ENCODE measurements at regions not wholly inside any gene's neighbourhood (a gene's known extent, or its start where the extent isn't known, plus 50 kb on each side); places are given as distances from the start of the nearest gene placed in this dataset.
"Not testable (repeated sequence)": the region's sequence is repeated elsewhere in the genome, so short reads cannot be mapped to it uniquely, and the experiment has no call there.

- no peaks in the 10 kb centered on the region for H3K36me3 ChIP-seq (ENCODE audit: control insufficient read depth in 2 of 3, insufficient read depth in 3 of 3, low read length in 3 of 3)
- no peak overlapping the region for H3K27ac ChIP-seq (ENCODE audit: low read depth, low read length)
- Mint-ChIP-seq H3K4me1 (no peaks in the 10 kb centered on the region), H3K27ac (no peak overlapping the region), H3K27me3 (no peaks in the 10 kb centered on the region), H3K4me3 (no peak overlapping the region), H3K36me3 (peaks cover 0 to 1% (median 0%) of the 10 kb centered on the region in 5 donors), H3K9me3 (peaks cover 0 to 19% (median 1%) of the 10 kb centered on the region in 11 donors)
- H3K4me1 ChIP-seq (ENCODE audit: control insufficient read depth in 2 of 2, insufficient read depth in 2 of 2, low read length in 2 of 2) = no peaks in the 10 kb centered on the region
- ATAC-seq (no peak), DNase-seq (no peak)
- CTCF ChIA-PET = no interaction called here
- no peak overlapping the region for H3K4me3 ChIP-seq (ENCODE audit: low read length)
- H3K27me3 ChIP-seq (ENCODE audit: control insufficient read depth in 2 of 2, insufficient read depth in 2 of 2, low read length in 2 of 2) = no peaks in the 10 kb centered on the region
- POLR2A ChIA-PET = no interaction called here
- no peaks in the 10 kb centered on the region for H3K9me3 ChIP-seq (ENCODE audit: control insufficient read depth in 2 of 3, low read length in 3 of 3)
- intact Hi-C loops (cut with micrococcal nuclease) = no loop called here
Observed at GRCh38 chr6:74256781-74257180, 560.8 kb downstream of the CD109 start.

GRCh38 chr6:74256381-74256780 lies 560.4 kb downstream of the CD109 start:
- Histone ChIP-seq H3K4me1 (ENCODE audit: control insufficient read depth in 2 of 2, insufficient read depth in 2 of 2, low read length in 2 of 2) (no peaks in the 10 kb centered on the region), H3K36me3 (ENCODE audit: control insufficient read depth in 2 of 3, insufficient read depth in 3 of 3, low read length in 3 of 3) (no peaks in the 10 kb centered on the region), H3K4me3 (ENCODE audit: low read length) (no peak overlapping the region), H3K27ac (ENCODE audit: low read depth, low read length) (no peak overlapping the region), H3K9me3 (ENCODE audit: control insufficient read depth in 2 of 3, low read length in 3 of 3) (no peaks in the 10 kb centered on the region), H3K27me3 (ENCODE audit: control insufficient read depth in 2 of 2, insufficient read depth in 2 of 2, low read length in 2 of 2) (no peaks in the 10 kb centered on the region)
- peaks cover 0 to 19% (median 1%) of the 10 kb centered on the region in 11 donors for H3K9me3 Mint-ChIP-seq
- H3K4me1 Mint-ChIP-seq = no peaks in the 10 kb centered on the region
- no peak for ATAC-seq
- CTCF ChIA-PET = no interaction called here
- H3K36me3 Mint-ChIP-seq = peaks cover 0 to 1% (median 0%) of the 10 kb centered on the region in 5 donors
- DNase-seq = no peak
- no peaks in the 10 kb centered on the region for H3K27me3 Mint-ChIP-seq
- H3K4me3 Mint-ChIP-seq = no peak overlapping the region
- intact Hi-C loops (cut with micrococcal nuclease) = no loop called here
- H3K27ac Mint-ChIP-seq = no peak overlapping the region
- POLR2A ChIA-PET = no interaction called here

GRCh38 chr6:74255007-74255406 lies 559.0 kb downstream of the CD109 start:
- DNase-seq = peak in 1 of 9 donors; percentile 0
- H3K4me3 ChIP-seq (ENCODE audit: low read length); ATAC-seq; CTCF ChIA-PET; H3K27me3 ChIP-seq (ENCODE audit: control insufficient read depth in 2 of 2, insufficient read depth in 2 of 2, low read length in 2 of 2); H3K4me3 Mint-ChIP-seq; H3K9me3 ChIP-seq (ENCODE audit: control insufficient read depth in 2 of 3, low read length in 3 of 3); H3K36me3 ChIP-seq (ENCODE audit: control insufficient read depth in 2 of 3, insufficient read depth in 3 of 3, low read length in 3 of 3); intact Hi-C loops (cut with micrococcal nuclease); H3K4me1 ChIP-seq (ENCODE audit: control insufficient read depth in 2 of 2, insufficient read depth in 2 of 2, low read length in 2 of 2); H3K27me3 Mint-ChIP-seq; POLR2A ChIA-PET; H3K27ac ChIP-seq (ENCODE audit: low read depth, low read length); H3K4me1 Mint-ChIP-seq; H3K27ac Mint-ChIP-seq; H3K36me3 Mint-ChIP-seq: not testable (repeated sequence)
- peaks cover 0 to 19% (median 4%) of the 10 kb centered on the region in 11 donors for H3K9me3 Mint-ChIP-seq

GRCh38 chr6:74254147-74254546 lies 558.1 kb downstream of the CD109 start:
- H3K36me3 ChIP-seq (ENCODE audit: control insufficient read depth in 2 of 3, insufficient read depth in 3 of 3, low read length in 3 of 3); H3K27me3 Mint-ChIP-seq; ATAC-seq; H3K27ac ChIP-seq (ENCODE audit: low read depth, low read length); H3K36me3 Mint-ChIP-seq; H3K4me3 Mint-ChIP-seq; H3K4me1 ChIP-seq (ENCODE audit: control insufficient read depth in 2 of 2, insufficient read depth in 2 of 2, low read length in 2 of 2); H3K4me3 ChIP-seq (ENCODE audit: low read length); H3K27ac Mint-ChIP-seq; H3K27me3 ChIP-seq (ENCODE audit: control insufficient read depth in 2 of 2, insufficient read depth in 2 of 2, low read length in 2 of 2); CTCF ChIA-PET; H3K9me3 ChIP-seq (ENCODE audit: control insufficient read depth in 2 of 3, low read length in 3 of 3); intact Hi-C loops (cut with micrococcal nuclease); DNase-seq; H3K4me1 Mint-ChIP-seq; POLR2A ChIA-PET: not testable (repeated sequence)
- H3K9me3 Mint-ChIP-seq = peaks cover 0 to 19% (median 4%) of the 10 kb centered on the region in 11 donors

GRCh38 chr6:74253261-74253660 lies 557.3 kb downstream of the CD109 start:
- CTCF ChIA-PET = no interaction called here

GRCh38 chr6:74250161-74250818 lies 554.3 kb downstream of the CD109 start:
- ATAC-seq (no peak), DNase-seq (no peak)
- Histone ChIP-seq H3K4me3 (ENCODE audit: low read length) (no peak overlapping the region), H3K27me3 (ENCODE audit: control insufficient read depth in 2 of 2, insufficient read depth in 2 of 2, low read length in 2 of 2) (no peaks in the 10 kb centered on the region), H3K36me3 (ENCODE audit: control insufficient read depth in 2 of 3, insufficient read depth in 3 of 3, low read length in 3 of 3) (no peaks in the 10 kb centered on the region), H3K9me3 (ENCODE audit: control insufficient read depth in 2 of 3, low read length in 3 of 3) (no peaks in the 10 kb centered on the region), H3K4me1 (ENCODE audit: control insufficient read depth in 2 of 2, insufficient read depth in 2 of 2, low read length in 2 of 2) (no peaks in the 10 kb centered on the region), H3K27ac (ENCODE audit: low read depth, low read length) (no peak overlapping the region)
- no peak overlapping the region for H3K27ac Mint-ChIP-seq
- intact Hi-C loops (cut with micrococcal nuclease) = no loop called here
- H3K4me1 Mint-ChIP-seq = no peaks in the 10 kb centered on the region
- CTCF ChIA-PET = no interaction called here
- H3K27me3 Mint-ChIP-seq = no peaks in the 10 kb centered on the region
- H3K4me3 Mint-ChIP-seq = no peak overlapping the region
- peaks cover 0 to 18% (median 0%) of the 10 kb centered on the region in 11 donors for H3K9me3 Mint-ChIP-seq
- POLR2A ChIA-PET = no interaction called here
- no peaks in the 10 kb centered on the region for H3K36me3 Mint-ChIP-seq

More at GRCh38 chr6:74253261-74253660, 557.3 kb downstream of the CD109 start:
- peaks cover 0 to 1% (median 0%) of the 10 kb centered on the region in 5 donors for H3K36me3 Mint-ChIP-seq
- H3K9me3 ChIP-seq (ENCODE audit: control insufficient read depth in 2 of 3, low read length in 3 of 3) = no peaks in the 10 kb centered on the region
- DNase-seq = no peak
- no peaks in the 10 kb centered on the region for H3K4me1 ChIP-seq (ENCODE audit: control insufficient read depth in 2 of 2, insufficient read depth in 2 of 2, low read length in 2 of 2)
- H3K27ac ChIP-seq (ENCODE audit: low read depth, low read length) = no peak overlapping the region
- H3K4me3 ChIP-seq (ENCODE audit: low read length) = no peak overlapping the region
- no peaks in the 10 kb centered on the region for H3K27me3 ChIP-seq (ENCODE audit: control insufficient read depth in 2 of 2, insufficient read depth in 2 of 2, low read length in 2 of 2)
- no peak overlapping the region for H3K4me3 Mint-ChIP-seq
- POLR2A ChIA-PET = no interaction called here
- H3K4me1 Mint-ChIP-seq = no peaks in the 10 kb centered on the region
- H3K27me3 Mint-ChIP-seq = no peaks in the 10 kb centered on the region
- ATAC-seq = no peak
- no peaks in the 10 kb centered on the region for H3K36me3 ChIP-seq (ENCODE audit: control insufficient read depth in 2 of 3, insufficient read depth in 3 of 3, low read length in 3 of 3)
- no peak overlapping the region for H3K27ac Mint-ChIP-seq
- peaks cover 0 to 23% (median 4%) of the 10 kb centered on the region in 11 donors for H3K9me3 Mint-ChIP-seq
- intact Hi-C loops (cut with micrococcal nuclease) = no loop called here

GRCh38 chr6:74249658-74250057 lies 553.7 kb downstream of the CD109 start:
- Mint-ChIP-seq H3K9me3 (peaks cover 0 to 18% (median under 1%) of the 10 kb centered on the region in 11 donors), H3K27me3 (no peaks in the 10 kb centered on the region), H3K36me3 (no peaks in the 10 kb centered on the region), H3K27ac (no peak overlapping the region), H3K4me3 (no peak overlapping the region), H3K4me1 (no peaks in the 10 kb centered on the region)
- Histone ChIP-seq H3K27me3 (ENCODE audit: control insufficient read depth in 2 of 2, insufficient read depth in 2 of 2, low read length in 2 of 2) (no peaks in the 10 kb centered on the region), H3K4me3 (ENCODE audit: low read length) (no peak overlapping the region), H3K36me3 (ENCODE audit: control insufficient read depth in 2 of 3, insufficient read depth in 3 of 3, low read length in 3 of 3) (no peaks in the 10 kb centered on the region), H3K4me1 (ENCODE audit: control insufficient read depth in 2 of 2, insufficient read depth in 2 of 2, low read length in 2 of 2) (no peaks in the 10 kb centered on the region), H3K27ac (ENCODE audit: low read depth, low read length) (no peak overlapping the region), H3K9me3 (ENCODE audit: control insufficient read depth in 2 of 3, low read length in 3 of 3) (no peaks in the 10 kb centered on the region)
- ATAC-seq = no peak
- CTCF ChIA-PET = no interaction called here
- intact Hi-C loops (cut with micrococcal nuclease) = no loop called here
- no peak for DNase-seq
- POLR2A ChIA-PET = no interaction called here

Measured in naive thymus-derived CD4-positive, alpha-beta T cell (primary cell).